Spleen (tissue), 7 donors: ENCODE measurements at regions not wholly inside any gene's neighbourhood (a gene's known extent, or its start where the extent isn't known, plus 50 kb on each side); places are given as distances from the start of the nearest gene placed in this dataset.

Experiments used
- POLR2A ChIP-seq, 3 donors: fragments of 450-650 bp; IDR thresholded peaks; one replicate each; pipeline ENCODE4 v1.5.1; 2017; ENCODE audit warnings: antibody characterized with exemption in 3 of 3, mild to moderate bottlenecking in 1 of 3
- POLR2AphosphoS5 ChIP-seq, 3 donors: sonication (generic); formaldehyde crosslinking; IDR thresholded peaks; one replicate each; pipeline ENCODE4 v1.5.1; 2017; ENCODE audit warnings: antibody characterized with exemption in 3 of 3
- TF ChIP-seq, protein P1 (sequence below), 11 experiments: fragments of 200-600 bp in 7 of 11; fragments of 450-650 bp in 4 of 11; sonication (generic) in 4 of 11; IDR thresholded peaks in 8 of 11; conservative IDR thresholded peaks in 3 of 11; 1 replicate in 7 of 11; 2 replicates in 4 of 11; pipeline versions ENCODE4 v1.4.0 to v1.8.0; 2016 to 2021; ENCODE audit warnings: antibody characterized with exemption in 11 of 11, inconsistent platforms in 4 of 11, mild to moderate bottlenecking in 1 of 11
- donor health status: DM: no; HTN: no; CAD: no; lungs with moderate emphysema.
- donor health status: DM: no; HTN: no; CAD: no.
- donor health status: DM: no; HTN: no; CAD: no.

GRCh38 chr7:81457852-81458522 is 311.9 kb downstream of the HGF start:
- TF ChIP-seq, protein P1, sequence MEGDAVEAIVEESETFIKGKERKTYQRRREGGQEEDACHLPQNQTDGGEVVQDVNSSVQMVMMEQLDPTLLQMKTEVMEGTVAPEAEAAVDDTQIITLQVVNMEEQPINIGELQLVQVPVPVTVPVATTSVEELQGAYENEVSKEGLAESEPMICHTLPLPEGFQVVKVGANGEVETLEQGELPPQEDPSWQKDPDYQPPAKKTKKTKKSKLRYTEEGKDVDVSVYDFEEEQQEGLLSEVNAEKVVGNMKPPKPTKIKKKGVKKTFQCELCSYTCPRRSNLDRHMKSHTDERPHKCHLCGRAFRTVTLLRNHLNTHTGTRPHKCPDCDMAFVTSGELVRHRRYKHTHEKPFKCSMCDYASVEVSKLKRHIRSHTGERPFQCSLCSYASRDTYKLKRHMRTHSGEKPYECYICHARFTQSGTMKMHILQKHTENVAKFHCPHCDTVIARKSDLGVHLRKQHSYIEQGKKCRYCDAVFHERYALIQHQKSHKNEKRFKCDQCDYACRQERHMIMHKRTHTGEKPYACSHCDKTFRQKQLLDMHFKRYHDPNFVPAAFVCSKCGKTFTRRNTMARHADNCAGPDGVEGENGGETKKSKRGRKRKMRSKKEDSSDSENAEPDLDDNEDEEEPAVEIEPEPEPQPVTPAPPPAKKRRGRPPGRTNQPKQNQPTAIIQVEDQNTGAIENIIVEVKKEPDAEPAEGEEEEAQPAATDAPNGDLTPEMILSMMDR (IDR thresholded peaks at IDR 0.05 in 8 of 11, conservative IDR thresholded peaks at IDR 0.05 in 3 of 11): no peak
- TF ChIP-seq POLR2AphosphoS5 (IDR thresholded peaks at IDR 0.05): no peak
- no peak for TF ChIP-seq POLR2A (IDR thresholded peaks at IDR 0.05)
